ENCODE measurements at regions not wholly inside any gene's neighbourhood (a gene's known extent, or its start where the extent isn't known, plus 50 kb on each side); places are given as distances from the start of the nearest gene placed in this dataset.

DNA sequence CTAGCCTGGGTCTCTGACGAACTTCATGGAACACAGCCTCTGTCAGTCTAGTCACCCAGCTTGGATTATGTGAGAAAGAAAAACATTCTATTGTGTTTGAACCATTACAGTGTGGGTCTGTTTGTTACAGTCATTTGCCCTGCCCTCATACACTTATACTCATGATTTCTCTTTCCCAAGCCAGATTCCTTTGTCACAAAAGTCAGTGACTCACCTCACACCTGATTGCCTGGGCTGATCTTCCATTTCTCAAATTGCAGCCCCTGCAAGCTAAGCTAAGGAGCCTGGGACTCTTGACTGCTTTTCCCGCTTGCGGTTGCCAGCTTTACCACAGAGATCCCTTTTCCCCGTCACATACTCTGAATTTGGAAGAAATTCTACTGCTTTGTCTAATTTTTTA is 395.9 kb downstream of the SAMD5 start:
- H2AFZ ChIP-seq (ENCODE audit: low read length), result no peak overlapping the region
- H3K27me3 ChIP-seq (ENCODE audit: insufficient read depth, low read length), result no peaks in the 10 kb centered on the region
- no peaks in the 10 kb centered on the region for H3K36me3 ChIP-seq (ENCODE audit: insufficient read depth, low read length)
- H3K27ac ChIP-seq (ENCODE audit: low read depth, low read length), result no peak overlapping the region
- H4K20me1 ChIP-seq (ENCODE audit: insufficient read depth, low read length), result no peaks in the 10 kb centered on the region
- TF ChIP-seq, protein P1, sequence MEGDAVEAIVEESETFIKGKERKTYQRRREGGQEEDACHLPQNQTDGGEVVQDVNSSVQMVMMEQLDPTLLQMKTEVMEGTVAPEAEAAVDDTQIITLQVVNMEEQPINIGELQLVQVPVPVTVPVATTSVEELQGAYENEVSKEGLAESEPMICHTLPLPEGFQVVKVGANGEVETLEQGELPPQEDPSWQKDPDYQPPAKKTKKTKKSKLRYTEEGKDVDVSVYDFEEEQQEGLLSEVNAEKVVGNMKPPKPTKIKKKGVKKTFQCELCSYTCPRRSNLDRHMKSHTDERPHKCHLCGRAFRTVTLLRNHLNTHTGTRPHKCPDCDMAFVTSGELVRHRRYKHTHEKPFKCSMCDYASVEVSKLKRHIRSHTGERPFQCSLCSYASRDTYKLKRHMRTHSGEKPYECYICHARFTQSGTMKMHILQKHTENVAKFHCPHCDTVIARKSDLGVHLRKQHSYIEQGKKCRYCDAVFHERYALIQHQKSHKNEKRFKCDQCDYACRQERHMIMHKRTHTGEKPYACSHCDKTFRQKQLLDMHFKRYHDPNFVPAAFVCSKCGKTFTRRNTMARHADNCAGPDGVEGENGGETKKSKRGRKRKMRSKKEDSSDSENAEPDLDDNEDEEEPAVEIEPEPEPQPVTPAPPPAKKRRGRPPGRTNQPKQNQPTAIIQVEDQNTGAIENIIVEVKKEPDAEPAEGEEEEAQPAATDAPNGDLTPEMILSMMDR (IDR thresholded peaks at IDR 0.05; ENCODE audit: extremely low read depth, low read depth, low read length), result no peak
- no peaks in the 10 kb centered on the region for H3K9me3 ChIP-seq (ENCODE audit: low read depth, low read length)
- H3K4me1 ChIP-seq (ENCODE audit: insufficient read depth, low read length), result peaks cover 3% of the 10 kb centered on the region
- H3K4me3 ChIP-seq (ENCODE audit: insufficient read depth, low read length), result no peak overlapping the region
- H3K79me2 ChIP-seq (ENCODE audit: insufficient read depth, low read length), result no peaks in the 10 kb centered on the region
- DNase-seq (ENCODE audit: insufficient read length, low spot score, missing footprints), result peak; percentile 6
- no peak overlapping the region for H3K4me2 ChIP-seq (ENCODE audit: insufficient read depth, low read length)

DNA sequence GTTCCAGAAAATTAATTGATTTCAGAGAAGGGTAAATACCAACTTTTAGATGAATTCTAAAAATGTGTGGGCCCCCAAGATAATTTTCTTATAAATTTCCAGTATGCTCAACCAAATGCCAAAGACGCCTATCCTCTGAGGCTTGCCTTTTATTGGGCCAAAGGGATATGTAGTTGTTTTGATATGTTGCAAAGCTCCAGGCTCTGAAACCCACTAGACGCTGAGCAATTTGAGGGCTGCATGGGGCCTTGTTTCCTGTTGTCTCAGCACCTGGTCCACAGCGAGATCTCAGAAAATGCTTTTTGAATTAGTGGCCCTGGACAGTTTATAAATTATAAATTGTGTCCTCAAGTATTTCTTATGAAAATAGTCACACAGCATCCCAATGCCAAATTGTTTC is 397.2 kb downstream of the SAMD5 start:
- no peak overlapping the region for H3K4me3 ChIP-seq (ENCODE audit: insufficient read depth, low read length)
- H4K20me1 ChIP-seq (ENCODE audit: insufficient read depth, low read length), result no peaks in the 10 kb centered on the region
- H3K9me3 ChIP-seq (ENCODE audit: low read depth, low read length), result no peaks in the 10 kb centered on the region
- H3K27me3 ChIP-seq (ENCODE audit: insufficient read depth, low read length), result no peaks in the 10 kb centered on the region
- H3K79me2 ChIP-seq (ENCODE audit: insufficient read depth, low read length), result no peaks in the 10 kb centered on the region
- no peak overlapping the region for H3K4me2 ChIP-seq (ENCODE audit: insufficient read depth, low read length)
- TF ChIP-seq, protein P1 (IDR thresholded peaks at IDR 0.05; ENCODE audit: extremely low read depth, low read depth, low read length), result no peak
- peaks cover 3% of the 10 kb centered on the region for H3K4me1 ChIP-seq (ENCODE audit: insufficient read depth, low read length)
- no peak overlapping the region for H2AFZ ChIP-seq (ENCODE audit: low read length)
- no peak for DNase-seq (ENCODE audit: insufficient read length, low spot score, missing footprints)
- no peaks in the 10 kb centered on the region for H3K36me3 ChIP-seq (ENCODE audit: insufficient read depth, low read length)
- H3K27ac ChIP-seq (ENCODE audit: low read depth, low read length), result no peak overlapping the region

DNA sequence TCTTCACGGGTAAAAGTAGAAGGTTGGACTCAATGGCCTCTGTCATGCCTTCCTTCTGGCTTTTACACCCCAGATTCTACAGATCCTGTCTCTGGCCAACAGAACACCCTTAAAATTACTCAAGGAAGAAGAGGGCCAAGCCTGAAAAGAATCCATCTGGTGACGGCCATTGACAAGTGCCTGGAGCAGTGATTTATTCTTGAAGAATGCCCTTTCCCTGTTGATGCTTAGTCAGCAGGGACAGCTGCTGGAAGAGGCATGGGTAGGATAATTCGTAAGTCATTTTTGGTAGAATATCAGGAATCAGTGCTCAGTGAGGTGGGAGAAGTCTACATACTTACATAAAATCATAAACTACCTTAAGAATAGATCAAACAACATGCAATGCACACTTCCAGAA is 397.9 kb downstream of the SAMD5 start:
- Histone ChIP-seq H4K20me1 (ENCODE audit: insufficient read depth, low read length) (no peaks in the 10 kb centered on the region), H3K9me3 (ENCODE audit: low read depth, low read length) (no peaks in the 10 kb centered on the region), H3K4me3 (ENCODE audit: insufficient read depth, low read length) (no peak overlapping the region), H3K79me2 (ENCODE audit: insufficient read depth, low read length) (no peaks in the 10 kb centered on the region), H3K27ac (ENCODE audit: low read depth, low read length) (no peak overlapping the region), H3K4me1 (ENCODE audit: insufficient read depth, low read length) (peaks cover 3% of the 10 kb centered on the region), H3K36me3 (ENCODE audit: insufficient read depth, low read length) (no peaks in the 10 kb centered on the region), H2AFZ (ENCODE audit: low read length) (no peak overlapping the region), H3K4me2 (ENCODE audit: insufficient read depth, low read length) (no peak overlapping the region), H3K27me3 (ENCODE audit: insufficient read depth, low read length) (no peaks in the 10 kb centered on the region)
- TF ChIP-seq, protein P1 (IDR thresholded peaks at IDR 0.05; ENCODE audit: extremely low read depth, low read depth, low read length), result no peak
- peak; percentile 5 for DNase-seq (ENCODE audit: insufficient read length, low spot score, missing footprints)

DNA sequence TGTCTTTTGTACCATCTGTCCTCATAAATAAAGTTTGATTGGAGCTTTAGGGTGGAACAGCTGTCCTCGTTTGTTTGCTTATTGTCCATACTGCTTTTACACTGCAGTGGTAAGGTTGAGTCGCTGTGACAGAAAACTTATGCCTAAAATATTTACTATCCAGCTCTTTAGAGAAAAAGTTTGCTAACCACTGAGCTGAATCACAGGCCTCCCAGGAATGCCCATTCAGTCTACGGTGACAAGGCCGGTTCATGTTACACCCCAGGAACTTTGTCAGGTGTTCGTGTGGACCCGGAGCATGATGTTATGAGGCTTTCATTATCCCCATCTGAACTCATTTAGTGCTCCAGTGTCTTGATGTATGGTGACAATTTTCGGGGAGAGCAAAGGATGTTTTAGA is 401.1 kb downstream of the SAMD5 start:
- no peaks in the 10 kb centered on the region for H4K20me1 ChIP-seq (ENCODE audit: insufficient read depth, low read length)
- no peaks in the 10 kb centered on the region for H3K9me3 ChIP-seq (ENCODE audit: low read depth, low read length)
- DNase-seq (ENCODE audit: insufficient read length, low spot score, missing footprints), result peak; percentile 75
- peaks cover 3% of the 10 kb centered on the region for H3K4me1 ChIP-seq (ENCODE audit: insufficient read depth, low read length)
- no peak overlapping the region for H3K27ac ChIP-seq (ENCODE audit: low read depth, low read length)
- H3K27me3 ChIP-seq (ENCODE audit: insufficient read depth, low read length), result no peaks in the 10 kb centered on the region
- no peak overlapping the region for H3K4me2 ChIP-seq (ENCODE audit: insufficient read depth, low read length)
- no peaks in the 10 kb centered on the region for H3K79me2 ChIP-seq (ENCODE audit: insufficient read depth, low read length)
- TF ChIP-seq, protein P1 (IDR thresholded peaks at IDR 0.05; ENCODE audit: extremely low read depth, low read depth, low read length), result no peak
- H2AFZ ChIP-seq (ENCODE audit: low read length), result no peak overlapping the region
- no peak overlapping the region for H3K4me3 ChIP-seq (ENCODE audit: insufficient read depth, low read length)
- H3K36me3 ChIP-seq (ENCODE audit: insufficient read depth, low read length), result no peaks in the 10 kb centered on the region

Measured in osteoblast (primary cell).